A549 (cell line): ENCODE measurements at regions not wholly inside any gene's neighbourhood (a gene's known extent, or its start where the extent isn't known, plus 50 kb on each side); places are given as distances from the start of the nearest gene placed in this dataset.

Experiments used
- ATAC-seq, 2 experiments: fragments of 200-7000 bp in 1 of 2; fragments of >200 bp in 1 of 2; cut with Nextera tagmentation in 1 of 2; cut with Tn5 transposase in 1 of 2; 3 replicates each; pipeline versions ENCODE4 v1.8.0 to v1.9.1; 2018 to 2020; ENCODE audit warnings: mild to moderate bottlenecking in 1 of 2, moderate library complexity in 1 of 2
- CTCF ChIA-PET: fragments of 300-600 bp; sonication (Branson Sonifier 250); formaldehyde crosslinking; extraction: SDS; loops from one replicate; lab custom pipeline; 2021; ENCODE audit warnings: antibody characterized with exemption, inconsistent platforms; lab: Yijun Ruan, JAX
- POLR2A ChIA-PET: fragments of 350-600 bp; formaldehyde crosslinking; extraction: SDS; loops from one replicate; lab custom pipeline; 2021; ENCODE audit warnings: antibody characterized with exemption, inconsistent platforms; lab: Yijun Ruan, JAX
- DNase-seq, 2 experiments: peaks; one replicate each; pipeline versions ENCODE4 v3.0.0 to v3.0.0-alpha.2; 2011 to 2016; ENCODE audit warnings: low read depth in 1 of 2, low spot score in 1 of 2
- FAIRE-seq: peaks from 2 replicates; lab custom pipeline; 2011; peaks lifted over from hg19 to GRCh38; lab: Jason Lieb, UNC
- H3K27ac ChIP-seq, 2 experiments: fragments of >200 bp; sonication (Bioruptor Twin); formaldehyde crosslinking; 3 replicates each; pipeline ENCODE4 v1.5.1; 2016 to 2017
- H3K4me1 ChIP-seq: fragments of >200 bp; sonication (Bioruptor Twin); formaldehyde crosslinking; 3 replicates; pipeline ENCODE4 v1.6.1; 2016
- H3K4me2 ChIP-seq: fragments of >200 bp; sonication (Bioruptor Twin); formaldehyde crosslinking; 3 replicates; pipeline ENCODE4 v1.6.1; 2016
- H3K4me3 ChIP-seq: fragments of >200 bp; sonication (Bioruptor Twin); formaldehyde crosslinking; 3 replicates; pipeline ENCODE4 v1.5.1; 2016
- H3K9me3 ChIP-seq: fragments of >200 bp; sonication (Bioruptor Twin); formaldehyde crosslinking; 3 replicates; pipeline ENCODE4 v1.6.1; 2016
- BCL3 ChIP-seq: fragments of >200 bp; sonication (Bioruptor Twin); formaldehyde crosslinking; IDR thresholded peaks from 3 replicates; pipeline ENCODE4 v1.6.1; 2016
- EHF ChIP-seq: fragments of 250-450 bp; sonication (Bioruptor Pico); IDR thresholded peaks from 2 replicates; pipeline ENCODE4 v1.5.0; 2020; ENCODE audit warnings: mild to moderate bottlenecking
- FOSB ChIP-seq: fragments of 250-450 bp; sonication (Bioruptor Pico); IDR thresholded peaks from 2 replicates; pipeline ENCODE4 v1.5.0; 2020; ENCODE audit warnings: mild to moderate bottlenecking, moderate library complexity
- FOSL2 ChIP-seq, 2 experiments: fragments of 450-650 bp in 1 of 2; fragments of >200 bp in 1 of 2; sonication (Bioruptor Twin) in 1 of 2; formaldehyde crosslinking; IDR thresholded peaks; 2 replicates each; pipeline versions ENCODE4 v1.5.0 to v1.6.1; 2016 to 2020; ENCODE audit warnings: mild to moderate bottlenecking in 1 of 2, moderate library complexity in 1 of 2
- HEYL ChIP-seq: fragments of 250-450 bp; sonication (Bioruptor Pico); IDR thresholded peaks from 2 replicates; pipeline ENCODE4 v1.8.0; 2021; ENCODE audit warnings: mild to moderate bottlenecking, moderate library complexity
- MAFK ChIP-seq: fragments of 450-650 bp; IDR thresholded peaks from 2 replicates; pipeline ENCODE4 v1.6.1; 2014; ENCODE audit not compliant: partially characterized antibody
- NFE2L2 ChIP-seq: fragments of 150-350 bp; conservative IDR thresholded peaks from 2 replicates; pipeline ENCODE4 v1.6.1; 2014; ENCODE audit warnings: low read length
- NR3C1 ChIP-seq: fragments of >200 bp; sonication (Bioruptor Twin); formaldehyde crosslinking; IDR thresholded peaks from 3 replicates; pipeline ENCODE4 v1.6.1; 2017
- PBX3 ChIP-seq: IDR thresholded peaks from 2 replicates; pipeline ENCODE4 v1.6.1; 2012
- POLR2AphosphoS2 ChIP-seq: conservative IDR thresholded peaks from 2 replicates; pipeline ENCODE4 v1.6.1; 2012; ENCODE audit warnings: low read length, improper control_type of control experiment, inconsistent platforms
- RAD21 ChIP-seq, 2 experiments: fragments of >200 bp in 1 of 2; sonication (Bioruptor Twin) in 1 of 2; formaldehyde crosslinking in 1 of 2; IDR thresholded peaks in 1 of 2; conservative IDR thresholded peaks in 1 of 2; 2 replicates in 1 of 2; 3 replicates in 1 of 2; pipeline ENCODE4 v1.6.1; 2012 to 2018; ENCODE audit warnings: inconsistent platforms in 1 of 2
- TFCP2L1 ChIP-seq: fragments of 250-450 bp; sonication (Bioruptor Pico); IDR thresholded peaks from 2 replicates; pipeline ENCODE4 v1.5.0; 2021; ENCODE audit warnings: mild to moderate bottlenecking
- ZC3H11A ChIP-seq: fragments of 450-650 bp; IDR thresholded peaks from 2 replicates; pipeline ENCODE4 v1.6.1; 2014; ENCODE audit warnings: antibody characterized with exemption, mild to moderate bottlenecking
- ZFP36 ChIP-seq: fragments of 450-650 bp; IDR thresholded peaks from 2 replicates; pipeline ENCODE4 v1.6.1; 2014; ENCODE audit warnings: borderline replicate concordance; ENCODE audit not compliant: partially characterized antibody
- WGBS: methylation state at CpG from one replicate; pipeline ENCODE4 v1.1.6; 2017; ENCODE audit errors: missing lambda C conversion rate; 5-methylcytosine and 5-hydroxymethylcytosine counted together
- TF ChIP-seq, protein P1 (sequence below): IDR thresholded peaks from 2 replicates; pipeline ENCODE4 v1.6.1; 2012

DNA sequence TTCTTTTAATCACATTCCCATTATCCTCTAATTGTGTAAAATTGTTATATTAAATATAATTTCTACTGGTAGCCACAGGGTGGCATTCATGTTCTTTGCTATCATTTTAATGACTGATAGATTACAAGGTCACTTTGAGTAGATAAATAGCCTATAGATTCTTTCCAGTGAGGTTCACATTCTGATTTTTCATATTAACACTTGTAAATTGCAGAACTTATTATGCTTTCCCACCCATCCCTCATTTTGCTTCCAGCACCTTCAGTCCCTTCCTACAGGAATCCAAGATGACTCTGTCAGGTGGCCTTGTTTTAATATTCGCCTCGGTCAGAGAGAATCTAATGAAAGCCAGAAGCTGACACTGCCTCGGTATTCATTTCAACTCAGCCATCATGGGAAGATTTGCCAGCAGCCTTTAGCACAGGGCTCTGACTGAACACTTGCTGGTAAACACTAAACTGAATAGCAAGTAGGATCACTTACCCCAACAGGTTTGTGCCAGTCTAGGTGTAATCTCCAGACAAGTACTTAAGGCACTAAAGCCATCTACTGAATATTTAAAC is 101.2 kb upstream of the FSHR start:
- FAIRE-seq, result no peak
- no peaks in the 10 kb centered on the region for H3K4me1 ChIP-seq
- ChIA-PET POLR2A (no interaction called here), CTCF (interaction anchor here (1.4 to 1.7 kb wide), 2 partner anchors 14 to 889 kb away, joined by 3 to 4 read pairs; no protein-coding TSS in a partner anchor)
- ATAC-seq, result no peak
- H3K4me2 ChIP-seq, result no peak overlapping the region
- peak in 1 of 2 experiments; percentile 14; a peak in 1 of 5 replicates for TF ChIP-seq RAD21 (conservative IDR thresholded peaks at IDR 0.05 in 1 of 2, IDR thresholded peaks at IDR 0.05 in 1 of 2)
- no peak for TF ChIP-seq FOSL2 (IDR thresholded peaks at IDR 0.05)
- TF ChIP-seq FOSL2 (CRISPR knock-in tag; IDR thresholded peaks at IDR 0.05), result no peak
- TF ChIP-seq, all 56 proteins: peak for 1
- no peak for DNase-seq
- H3K27ac ChIP-seq, result no peak overlapping the region
- H3K4me3 ChIP-seq, result no peak overlapping the region
- WGBS, result 21% methylated on average over 3 of the region's 3 CpGs
- no peaks in the 10 kb centered on the region for H3K9me3 ChIP-seq

DNA sequence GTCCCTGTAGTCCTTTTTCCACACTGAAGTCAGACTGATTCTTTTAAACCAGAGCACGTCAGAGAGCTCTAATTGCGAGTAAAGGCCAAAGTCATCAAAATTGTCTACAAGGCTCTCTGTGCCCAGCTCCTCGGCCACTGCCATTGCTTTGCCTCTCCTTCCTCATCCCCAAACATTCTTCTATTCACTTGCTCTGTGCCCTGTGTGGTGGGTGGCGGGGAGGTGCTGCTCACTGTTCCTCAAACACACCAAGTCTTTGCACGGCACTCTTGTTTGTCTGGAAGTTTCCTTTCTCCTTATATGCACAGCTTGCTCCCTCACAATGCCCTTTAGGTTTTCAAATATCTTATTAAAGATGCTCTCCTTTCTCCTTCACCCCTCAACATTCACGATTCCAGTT is 100.1 kb upstream of the FSHR start:
- H3K4me2 ChIP-seq, result no peak overlapping the region
- H3K27ac ChIP-seq, result no peak overlapping the region
- DNase-seq (no peak), ATAC-seq (no peak), FAIRE-seq (no peak)
- no peaks in the 10 kb centered on the region for H3K9me3 ChIP-seq
- H3K4me1 ChIP-seq, result no peaks in the 10 kb centered on the region
- ChIA-PET POLR2A (no interaction called here), CTCF (interaction anchor here (1.7 kb wide), 1 partner anchor 15 kb away, joined by 3 read pairs; no protein-coding TSS in a partner anchor)
- no peak overlapping the region for H3K4me3 ChIP-seq
- WGBS, result 4% methylated on average over 6 of the region's 6 CpGs
- TF ChIP-seq EHF (CRISPR knock-in tag) (no peak), HEYL (no peak), ZFP36 (no peak), PBX3 (no peak), POLR2AphosphoS2 (no peak), NR3C1 (no peak), TFCP2L1 (CRISPR knock-in tag) (no peak), FOSB (CRISPR knock-in tag) (no peak), NFE2L2 (no peak)
- TF ChIP-seq, protein P1, sequence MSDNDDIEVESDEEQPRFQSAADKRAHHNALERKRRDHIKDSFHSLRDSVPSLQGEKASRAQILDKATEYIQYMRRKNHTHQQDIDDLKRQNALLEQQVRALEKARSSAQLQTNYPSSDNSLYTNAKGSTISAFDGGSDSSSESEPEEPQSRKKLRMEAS, result no peak

DNA sequence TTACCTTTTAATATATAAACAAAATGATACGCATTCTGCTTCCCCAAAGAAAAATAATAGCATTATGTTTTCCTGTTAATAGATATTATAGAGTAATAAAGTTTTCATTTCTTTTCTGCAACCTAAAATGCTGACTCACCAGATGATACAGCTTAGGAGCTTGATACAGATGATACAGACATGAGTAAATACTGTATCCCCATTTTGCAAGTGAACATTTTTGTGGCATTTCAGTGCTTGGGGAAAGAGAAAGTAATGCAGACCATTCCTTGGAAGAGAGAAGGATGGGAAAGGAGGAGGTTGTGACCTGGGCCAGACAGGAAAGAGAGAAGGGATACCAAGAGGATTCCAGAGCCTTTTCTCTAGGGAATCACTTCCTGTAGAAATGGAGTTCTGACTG is 97.5 kb upstream of the FSHR start:
- no peak overlapping the region for H3K4me2 ChIP-seq
- ATAC-seq, result no peak
- no peaks in the 10 kb centered on the region for H3K9me3 ChIP-seq
- ChIA-PET POLR2A (no interaction called here), CTCF (no interaction called here)
- H3K4me3 ChIP-seq, result no peak overlapping the region
- TF ChIP-seq BCL3, result no peak
- TF ChIP-seq MAFK, result peak; percentile 76
- no peak for FAIRE-seq
- DNase-seq, result no peak
- 60% methylated on average over 1 of the region's 1 CpG for WGBS
- H3K27ac ChIP-seq, result no peak overlapping the region
- H3K4me1 ChIP-seq, result 0 out of 3 replicates have a peak, but pooled peaks cover 3% of the 10 kb centered on the region

DNA sequence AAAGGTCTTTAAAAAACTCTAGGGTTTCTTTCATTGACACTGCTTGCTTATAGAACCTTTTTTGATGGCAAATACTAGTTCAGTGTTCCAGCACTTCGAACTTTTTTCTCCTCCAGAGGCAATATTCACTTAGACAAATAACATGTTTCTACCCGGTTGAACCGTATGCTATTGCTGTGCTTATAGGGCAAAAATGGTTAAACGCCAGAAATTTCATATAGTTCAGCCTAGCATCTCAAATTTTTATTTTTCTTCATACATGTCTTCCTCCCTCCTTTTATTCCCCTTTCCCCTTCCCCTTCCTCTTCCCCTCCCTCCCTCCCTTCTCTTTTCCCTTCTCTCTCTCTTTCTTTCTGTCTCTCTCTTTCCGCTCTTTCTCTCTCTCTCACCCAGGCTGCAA is 96.9 kb upstream of the FSHR start:
- ChIA-PET CTCF (no interaction called here), POLR2A (no interaction called here)
- Histone ChIP-seq H3K27ac (no peak overlapping the region), H3K4me2 (no peak overlapping the region), H3K9me3 (no peaks in the 10 kb centered on the region), H3K4me1 (0 out of 3 replicates have a peak, but pooled peaks cover 3% of the 10 kb centered on the region), H3K4me3 (no peak overlapping the region)
- 21% methylated on average over 5 of the region's 5 CpGs for WGBS
- ATAC-seq (no peak), DNase-seq (no peak), FAIRE-seq (no peak)
- no peak for TF ChIP-seq ZC3H11A
